T-helper 2 cell (primary cell): ENCODE measurements at regions not wholly inside any gene's neighbourhood (a gene's known extent, or its start where the extent isn't known, plus 50 kb on each side); places are given as distances from the start of the nearest gene placed in this dataset.
"Not testable (repeated sequence)": the region's sequence is repeated elsewhere in the genome, so short reads cannot be mapped to it uniquely, and the experiment has no call there.

ENCODE experiments used
- DNase-seq, 5 experiments: peaks; one replicate each; pipeline versions ENCODE4 v3.0.0 to v3.0.0-alpha.2; 2012 to 2022

GRCh38 chrX:150167482-150168324 is 195.4 kb upstream of the MAMLD1 start:
- DNase-seq: no peak

- no peak for DNase-seq
Observed at GRCh38 chrX:150182161-150182560, 181.0 kb upstream of the MAMLD1 start.

- DNase-seq: no peak
Observed at GRCh38 chrX:150184491-150184890, 178.6 kb upstream of the MAMLD1 start.

- no peak for DNase-seq
Observed at GRCh38 chrX:150185766-150186165, 177.4 kb upstream of the MAMLD1 start.

- no peak for DNase-seq
Observed at GRCh38 chrX:150192816-150193215, 170.3 kb upstream of the MAMLD1 start.

- DNase-seq: no peak
Observed at GRCh38 chrX:150196285-150196684, 166.8 kb upstream of the MAMLD1 start.

- no peak for DNase-seq
Observed at GRCh38 chrX:150197388-150197787, 165.7 kb upstream of the MAMLD1 start.

GRCh38 chrX:150198776-150199175 is 164.3 kb upstream of the MAMLD1 start:
- no peak for DNase-seq

GRCh38 chrX:150199181-150199580 is 163.9 kb upstream of the MAMLD1 start:
- DNase-seq: no peak

- no peak for DNase-seq
Observed at GRCh38 chrX:150199803-150200202, 163.3 kb upstream of the MAMLD1 start.

- no peak for DNase-seq
Observed at GRCh38 chrX:150200361-150200760, 162.8 kb upstream of the MAMLD1 start.

GRCh38 chrX:150200820-150201287 is 162.3 kb upstream of the MAMLD1 start:
- peak in 2 of 5 experiments; percentile 6 to 54 for DNase-seq

GRCh38 chrX:150201391-150201790 is 161.7 kb upstream of the MAMLD1 start:
- no peak for DNase-seq

- DNase-seq: no peak
Observed at GRCh38 chrX:150201841-150202240, 161.3 kb upstream of the MAMLD1 start.

GRCh38 chrX:150202641-150203247 is 160.4 kb upstream of the MAMLD1 start:
- no peak for DNase-seq

GRCh38 chrX:150203248-150203645 is 159.9 kb upstream of the MAMLD1 start:
- DNase-seq: no peak

- no peak for DNase-seq
Observed at GRCh38 chrX:150205011-150205410, 158.1 kb upstream of the MAMLD1 start.

- no peak for DNase-seq
Observed at GRCh38 chrX:150207733-150208132, 155.4 kb upstream of the MAMLD1 start.

- DNase-seq: no peak
Observed at GRCh38 chrX:150211988-150212387, 151.1 kb upstream of the MAMLD1 start.

GRCh38 chrX:150212672-150213480 is 150.2 kb upstream of the MAMLD1 start:
- DNase-seq: no peak

- no peak for DNase-seq
Observed at GRCh38 chrX:150213481-150214030, 149.6 kb upstream of the MAMLD1 start.

- DNase-seq: not testable (repeated sequence)
Observed at GRCh38 chrX:150216000-150216399, 147.1 kb upstream of the MAMLD1 start.

- no peak for DNase-seq
Observed at GRCh38 chrX:150216716-150217115, 146.4 kb upstream of the MAMLD1 start.
